Sigmoid colon (tissue), 6 donors: ENCODE measurements at regions not wholly inside any gene's neighbourhood (a gene's known extent, or its start where the extent isn't known, plus 50 kb on each side); places are given as distances from the start of the nearest gene placed in this dataset.

ENCODE experiments used
- DNase-seq: peaks from one replicate; pipeline ENCODE4 v3.0.0-alpha.2; 2019
- H3K27ac ChIP-seq, 4 donors: fragments of 200-600 bp; sonication (generic); one replicate each; pipeline ENCODE4 v1.5.1; 2016 to 2019; ENCODE audit warnings: mild to moderate bottlenecking in 1 of 4
- H3K27me3 ChIP-seq, 3 donors: fragments of 200-600 bp; sonication (generic); one replicate each; pipeline ENCODE4 v1.5.1; 2019; ENCODE audit warnings: mild to moderate bottlenecking in 1 of 3
- H3K36me3 ChIP-seq, 4 donors: fragments of 200-600 bp; sonication (generic); one replicate each; pipeline ENCODE4 v1.5.1; 2016 to 2019
- H3K4me1 ChIP-seq, 4 donors: fragments of 200-600 bp; sonication (generic); one replicate each; pipeline ENCODE4 v1.5.1; 2017 to 2019
- H3K4me3 ChIP-seq, 4 donors: fragments of 200-600 bp; sonication (generic); one replicate each; pipeline ENCODE4 v1.5.1; 2017 to 2019; ENCODE audit warnings: mild to moderate bottlenecking in 2 of 4, moderate library complexity in 1 of 4
- H3K9me3 ChIP-seq, 4 donors: fragments of 200-600 bp in 3 of 4; sonication (generic) in 3 of 4; one replicate each; pipeline versions ENCODE4 v1.5.1 to v1.6.1; 2013 to 2019
- EP300 ChIP-seq, 4 donors: sonication (generic); formaldehyde crosslinking; IDR thresholded peaks; one replicate each; pipeline ENCODE4 v1.6.1; 2017; ENCODE audit warnings: antibody characterized with exemption in 4 of 4
- POLR2A ChIP-seq, 2 donors: fragments of 450-650 bp; IDR thresholded peaks; one replicate each; pipeline ENCODE4 v1.6.1; 2016; ENCODE audit warnings: antibody characterized with exemption in 2 of 2, mild to moderate bottlenecking in 2 of 2, moderate library complexity in 2 of 2
- POLR2AphosphoS5 ChIP-seq, 4 donors: sonication (generic); formaldehyde crosslinking; IDR thresholded peaks; one replicate each; pipeline ENCODE4 v1.6.1; 2017; ENCODE audit warnings: antibody characterized with exemption in 4 of 4
- WGBS, 2 donors: extraction: QIAGEN DNeasy Blood & Tissue Kit; methylation state at CpG; one replicate each; pipeline ENCODE4 v1.1.7; 2013; 5-methylcytosine and 5-hydroxymethylcytosine counted together
- intact Hi-C: fragments of 100-400 bp; cut with DNase I; formaldehyde crosslinking; loops from one replicate; pipeline ENCODE4 v1.15.1; 2023
- TF ChIP-seq, protein P1 (sequence below), 4 experiments: fragments of 450-650 bp in 3 of 4; fragments of 200-600 bp in 1 of 4; IDR thresholded peaks; one replicate each; pipeline ENCODE4 v1.5.1; 2016 to 2019; ENCODE audit warnings: antibody characterized with exemption in 4 of 4, mild to moderate bottlenecking in 3 of 4, moderate library complexity in 2 of 4
- donor health status: healthy with polysubstance abuse.
- donor health status: healthy.

DNA sequence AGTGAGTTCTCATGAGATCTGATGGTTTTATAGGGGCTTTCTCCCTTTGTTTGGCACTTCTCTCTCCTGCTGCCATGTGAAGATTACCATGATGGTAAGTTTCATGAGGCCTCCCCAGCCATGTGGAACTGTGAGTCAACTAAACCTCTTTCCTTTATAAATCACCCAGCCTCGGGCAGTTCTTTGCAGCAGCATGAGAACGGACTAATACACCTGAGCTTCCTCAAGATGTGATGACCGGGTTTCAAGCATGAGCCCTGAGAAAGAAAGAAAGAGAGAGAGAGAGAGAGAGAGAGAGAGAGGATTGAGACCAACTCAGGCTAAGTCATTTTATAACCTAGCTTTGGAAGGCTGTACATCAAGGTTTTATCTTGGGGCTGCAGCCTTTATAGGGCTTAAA is 167.7 kb upstream of the SERPINE2 start:
- no peak overlapping the region for H3K4me3 ChIP-seq
- H3K4me1 ChIP-seq, result no peaks in the 10 kb centered on the region
- 89 to 91% methylated on average over 3 of the region's 3 CpGs for WGBS, 2 donors
- no peaks in the 10 kb centered on the region for H3K27me3 ChIP-seq
- no peaks in the 10 kb centered on the region for H3K36me3 ChIP-seq
- intact Hi-C loops, result no loop called here
- DNase-seq, result no peak
- TF ChIP-seq, protein P1, sequence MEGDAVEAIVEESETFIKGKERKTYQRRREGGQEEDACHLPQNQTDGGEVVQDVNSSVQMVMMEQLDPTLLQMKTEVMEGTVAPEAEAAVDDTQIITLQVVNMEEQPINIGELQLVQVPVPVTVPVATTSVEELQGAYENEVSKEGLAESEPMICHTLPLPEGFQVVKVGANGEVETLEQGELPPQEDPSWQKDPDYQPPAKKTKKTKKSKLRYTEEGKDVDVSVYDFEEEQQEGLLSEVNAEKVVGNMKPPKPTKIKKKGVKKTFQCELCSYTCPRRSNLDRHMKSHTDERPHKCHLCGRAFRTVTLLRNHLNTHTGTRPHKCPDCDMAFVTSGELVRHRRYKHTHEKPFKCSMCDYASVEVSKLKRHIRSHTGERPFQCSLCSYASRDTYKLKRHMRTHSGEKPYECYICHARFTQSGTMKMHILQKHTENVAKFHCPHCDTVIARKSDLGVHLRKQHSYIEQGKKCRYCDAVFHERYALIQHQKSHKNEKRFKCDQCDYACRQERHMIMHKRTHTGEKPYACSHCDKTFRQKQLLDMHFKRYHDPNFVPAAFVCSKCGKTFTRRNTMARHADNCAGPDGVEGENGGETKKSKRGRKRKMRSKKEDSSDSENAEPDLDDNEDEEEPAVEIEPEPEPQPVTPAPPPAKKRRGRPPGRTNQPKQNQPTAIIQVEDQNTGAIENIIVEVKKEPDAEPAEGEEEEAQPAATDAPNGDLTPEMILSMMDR (IDR thresholded peaks at IDR 0.05), result no peak
- TF ChIP-seq POLR2A (IDR thresholded peaks at IDR 0.05), result no peak
- TF ChIP-seq EP300 (IDR thresholded peaks at IDR 0.05), result no peak
- TF ChIP-seq POLR2AphosphoS5 (IDR thresholded peaks at IDR 0.05), result no peak
- H3K9me3 ChIP-seq, result no peaks in the 10 kb centered on the region
- no peak overlapping the region for H3K27ac ChIP-seq

GRCh38 chr2:224202281-224202865 is 163.3 kb upstream of the SERPINE2 start:
- Histone ChIP-seq H3K36me3 (no peaks in the 10 kb centered on the region), H3K4me1 (no peaks in the 10 kb centered on the region), H3K4me3 (no peak overlapping the region), H3K27ac (no peak overlapping the region), H3K27me3 (no peaks in the 10 kb centered on the region), H3K9me3 (no peaks in the 10 kb centered on the region)
- intact Hi-C loops, result no loop called here
- 86 to 88% methylated on average over 6 of the region's 6 CpGs for WGBS, 2 donors
- TF ChIP-seq EP300 (IDR thresholded peaks at IDR 0.05) (no peak), POLR2A (IDR thresholded peaks at IDR 0.05) (no peak), POLR2AphosphoS5 (IDR thresholded peaks at IDR 0.05) (no peak)
- TF ChIP-seq, protein P1 (IDR thresholded peaks at IDR 0.05), result no peak
- no peak for DNase-seq

GRCh38 chr2:224198436-224198835 is 159.3 kb upstream of the SERPINE2 start:
- no peak for DNase-seq
- WGBS, 2 donors, result 78% methylated on average over 5 of the region's 5 CpGs
- no peaks in the 10 kb centered on the region for H3K36me3 ChIP-seq
- H3K27ac ChIP-seq, result no peak overlapping the region
- H3K4me3 ChIP-seq, result no peak overlapping the region
- H3K27me3 ChIP-seq, result no peaks in the 10 kb centered on the region
- intact Hi-C loops, result no loop called here
- peaks cover 0 to 2% (median 0%) of the 10 kb centered on the region in 4 donors for H3K9me3 ChIP-seq
- no peaks in the 10 kb centered on the region for H3K4me1 ChIP-seq
- TF ChIP-seq EP300 (IDR thresholded peaks at IDR 0.05), result no peak
- no peak for TF ChIP-seq POLR2A (IDR thresholded peaks at IDR 0.05)
- TF ChIP-seq POLR2AphosphoS5 (IDR thresholded peaks at IDR 0.05), result no peak
- TF ChIP-seq, protein P1 (IDR thresholded peaks at IDR 0.05), result no peak

DNA sequence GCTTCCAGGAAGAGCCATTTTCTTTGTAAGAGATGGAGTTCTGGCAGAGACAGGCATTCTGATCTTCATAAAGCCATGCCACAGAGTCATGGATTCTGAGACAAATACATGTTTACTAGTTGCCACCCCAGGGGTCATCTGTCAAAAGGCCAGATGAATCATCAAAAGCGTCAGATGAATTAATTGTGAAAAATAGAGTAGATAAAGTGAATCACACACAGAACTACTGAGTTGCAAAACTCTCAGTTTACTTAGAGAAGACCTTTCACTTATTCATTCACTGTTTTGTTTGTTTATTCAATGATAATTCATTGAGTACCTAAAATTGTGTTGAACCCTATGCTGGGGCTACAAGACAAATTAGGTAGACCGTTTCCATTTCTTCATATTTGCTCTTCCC is 157.7 kb upstream of the SERPINE2 start:
- no peaks in the 10 kb centered on the region for H3K36me3 ChIP-seq
- WGBS, 2 donors, result 82 to 88% methylated on average over 2 of the region's 2 CpGs
- H3K27me3 ChIP-seq, result no peaks in the 10 kb centered on the region
- TF ChIP-seq POLR2A (IDR thresholded peaks at IDR 0.05), result no peak
- no peak for TF ChIP-seq POLR2AphosphoS5 (IDR thresholded peaks at IDR 0.05)
- TF ChIP-seq EP300 (IDR thresholded peaks at IDR 0.05), result no peak
- TF ChIP-seq, protein P1 (IDR thresholded peaks at IDR 0.05), result no peak
- peaks cover 0 to 2% (median 0%) of the 10 kb centered on the region in 4 donors for H3K9me3 ChIP-seq
- no peaks in the 10 kb centered on the region for H3K4me1 ChIP-seq
- intact Hi-C loops, result no loop called here
- H3K27ac ChIP-seq, result no peak overlapping the region
- DNase-seq, result no peak
- H3K4me3 ChIP-seq, result no peak overlapping the region
